ENCODE measurements at regions not wholly inside any gene's neighbourhood (a gene's known extent, or its start where the extent isn't known, plus 50 kb on each side); places are given as distances from the start of the nearest gene placed in this dataset.
A peak's percentile ranks its signal among the peaks of the same experiment; 100 is the strongest.
"Not testable (repeated sequence)": the region's sequence is repeated elsewhere in the genome, so short reads cannot be mapped to it uniquely, and the experiment has no call there.

DNA sequence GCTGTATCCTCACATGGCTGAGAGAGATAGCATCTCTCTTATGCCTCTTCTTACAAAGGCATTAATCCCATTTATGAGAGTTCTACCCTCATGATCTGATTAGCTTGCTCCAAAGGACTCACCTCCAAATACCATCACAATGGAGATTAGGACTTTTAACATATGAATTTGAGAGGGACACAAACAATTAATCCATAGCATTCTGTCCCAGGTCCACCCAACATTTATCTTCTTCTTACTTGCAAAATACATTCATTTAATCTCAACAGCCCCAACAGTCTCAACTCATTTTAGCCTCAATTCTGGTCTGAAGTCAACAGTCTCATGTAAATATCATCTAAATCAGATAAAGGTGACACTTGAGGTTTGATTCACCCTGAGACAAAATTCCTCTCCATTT is 555.4 kb downstream of the RAB28 start:
- TF ChIP-seq, protein P1, sequence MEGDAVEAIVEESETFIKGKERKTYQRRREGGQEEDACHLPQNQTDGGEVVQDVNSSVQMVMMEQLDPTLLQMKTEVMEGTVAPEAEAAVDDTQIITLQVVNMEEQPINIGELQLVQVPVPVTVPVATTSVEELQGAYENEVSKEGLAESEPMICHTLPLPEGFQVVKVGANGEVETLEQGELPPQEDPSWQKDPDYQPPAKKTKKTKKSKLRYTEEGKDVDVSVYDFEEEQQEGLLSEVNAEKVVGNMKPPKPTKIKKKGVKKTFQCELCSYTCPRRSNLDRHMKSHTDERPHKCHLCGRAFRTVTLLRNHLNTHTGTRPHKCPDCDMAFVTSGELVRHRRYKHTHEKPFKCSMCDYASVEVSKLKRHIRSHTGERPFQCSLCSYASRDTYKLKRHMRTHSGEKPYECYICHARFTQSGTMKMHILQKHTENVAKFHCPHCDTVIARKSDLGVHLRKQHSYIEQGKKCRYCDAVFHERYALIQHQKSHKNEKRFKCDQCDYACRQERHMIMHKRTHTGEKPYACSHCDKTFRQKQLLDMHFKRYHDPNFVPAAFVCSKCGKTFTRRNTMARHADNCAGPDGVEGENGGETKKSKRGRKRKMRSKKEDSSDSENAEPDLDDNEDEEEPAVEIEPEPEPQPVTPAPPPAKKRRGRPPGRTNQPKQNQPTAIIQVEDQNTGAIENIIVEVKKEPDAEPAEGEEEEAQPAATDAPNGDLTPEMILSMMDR (conservative IDR thresholded peaks at IDR 0.05; ENCODE audit: low read depth, low read length) = no peak
- H3K4me3 ChIP-seq (ENCODE audit: low read depth, low read length) = no peak overlapping the region
- DNase-seq (ENCODE audit: low read depth) = no peak

GRCh38 chr4:12926189-12927066 is 557.7 kb downstream of the RAB28 start:
- TF ChIP-seq, protein P1 (conservative IDR thresholded peaks at IDR 0.05; ENCODE audit: low read depth, low read length) = no peak
- H3K4me3 ChIP-seq (ENCODE audit: low read depth, low read length) = no peak overlapping the region
- peak; percentile 3 for DNase-seq (ENCODE audit: low read depth)

GRCh38 chr4:12924728-12925320 is 559.3 kb downstream of the RAB28 start:
- TF ChIP-seq, protein P1 (conservative IDR thresholded peaks at IDR 0.05; ENCODE audit: low read depth, low read length) = no peak
- no peak overlapping the region for H3K4me3 ChIP-seq (ENCODE audit: low read depth, low read length)
- no peak for DNase-seq (ENCODE audit: low read depth)

DNA sequence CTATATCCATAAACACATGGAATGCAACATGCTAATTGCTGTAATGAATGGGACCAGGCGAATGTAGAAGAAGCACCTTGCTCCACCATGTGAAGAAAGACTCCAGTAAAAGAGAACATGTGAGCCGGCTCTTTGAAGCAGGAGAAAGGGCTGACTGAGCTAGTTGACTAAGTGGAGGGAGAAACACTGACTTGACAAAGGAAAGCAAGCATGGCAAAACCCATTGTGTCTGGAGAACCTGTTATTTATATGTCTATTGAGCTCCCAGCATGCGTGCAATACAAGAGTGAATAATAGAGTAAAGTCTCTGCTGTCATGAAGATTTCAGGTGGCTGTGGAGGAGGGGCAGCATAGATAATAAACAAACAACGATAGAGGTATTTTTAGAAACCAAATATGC is 559.9 kb downstream of the RAB28 start:
- TF ChIP-seq, protein P1 (conservative IDR thresholded peaks at IDR 0.05; ENCODE audit: low read depth, low read length) = no peak
- DNase-seq (ENCODE audit: low read depth) = no peak
- H3K4me3 ChIP-seq (ENCODE audit: low read depth, low read length) = no peak overlapping the region

DNA sequence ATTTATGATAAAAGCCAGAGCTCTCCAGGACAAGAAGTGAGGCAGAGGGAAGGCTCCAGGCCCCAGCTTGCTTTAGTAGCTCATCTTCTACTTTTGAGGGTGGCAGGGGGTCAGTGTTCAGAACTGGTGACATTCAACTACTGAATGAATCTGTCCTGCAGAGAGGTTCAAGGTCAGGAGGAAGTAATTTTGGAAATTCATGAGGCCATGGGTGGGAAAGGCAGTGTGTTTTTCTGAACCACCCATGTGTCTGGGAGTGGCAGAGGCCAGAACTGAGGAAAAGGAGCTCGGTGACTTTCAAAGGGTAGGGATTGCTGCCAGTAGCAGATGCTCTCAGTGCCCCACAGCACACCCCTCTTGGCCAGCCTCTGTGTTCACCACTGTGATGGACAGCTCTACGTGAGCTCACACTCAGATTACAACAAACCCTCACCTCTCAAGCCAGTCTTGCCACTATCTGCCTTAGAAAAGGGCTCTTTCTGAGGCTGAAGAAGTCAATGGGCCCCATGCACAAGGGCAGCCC is 571.2 kb downstream of the RAB28 start:
- H3K4me3 ChIP-seq (ENCODE audit: low read depth, low read length) = no peak overlapping the region
- DNase-seq (ENCODE audit: low read depth) = no peak
- TF ChIP-seq, protein P1 (conservative IDR thresholded peaks at IDR 0.05; ENCODE audit: low read depth, low read length) = no peak

GRCh38 chr4:12911750-12912358 is 572.3 kb downstream of the RAB28 start:
- no peak overlapping the region for H3K4me3 ChIP-seq (ENCODE audit: low read depth, low read length)
- TF ChIP-seq, protein P1 (conservative IDR thresholded peaks at IDR 0.05; ENCODE audit: low read depth, low read length) = no peak
- DNase-seq (ENCODE audit: low read depth) = no peak

GRCh38 chr4:12903640-12904039 is 580.5 kb downstream of the RAB28 start:
- not testable (repeated sequence) for H3K4me3 ChIP-seq (ENCODE audit: low read depth, low read length); DNase-seq (ENCODE audit: low read depth)
